GM21360 (cell line): ENCODE measurements at regions not wholly inside any gene's neighbourhood (a gene's known extent, or its start where the extent isn't known, plus 50 kb on each side); places are given as distances from the start of the nearest gene placed in this dataset.
"Not testable (repeated sequence)": the region's sequence is repeated elsewhere in the genome, so short reads cannot be mapped to it uniquely, and the experiment has no call there.

Source experiments
- ATAC-seq: cut with Tn5 transposase; IDR thresholded peaks from one replicate; pipeline ENCODE4 v1.9.1; 2021; ENCODE audit warnings: mild to moderate bottlenecking, moderate library complexity; ENCODE audit not compliant: unreplicated experiment

DNA sequence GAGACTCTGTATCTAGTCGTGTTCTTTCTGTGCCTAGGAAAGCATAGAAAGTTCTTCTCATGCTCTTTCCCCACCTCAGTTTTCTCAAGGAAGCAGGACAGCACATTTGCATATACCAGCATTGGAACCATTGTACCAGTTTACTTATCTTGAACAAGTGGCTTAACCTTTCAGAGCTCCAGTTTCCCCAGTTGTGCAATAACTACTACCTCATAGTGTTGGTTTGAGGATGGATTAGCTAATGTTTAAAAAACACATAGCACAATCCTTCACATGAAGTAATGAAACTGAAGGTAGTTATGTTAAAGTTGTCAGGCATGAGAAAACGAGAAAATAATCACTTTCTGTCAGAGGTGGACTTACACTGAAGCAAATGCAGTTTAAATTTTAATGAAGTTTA is 92.2 kb upstream of the H2AZ1 start:
- no peak for ATAC-seq

DNA sequence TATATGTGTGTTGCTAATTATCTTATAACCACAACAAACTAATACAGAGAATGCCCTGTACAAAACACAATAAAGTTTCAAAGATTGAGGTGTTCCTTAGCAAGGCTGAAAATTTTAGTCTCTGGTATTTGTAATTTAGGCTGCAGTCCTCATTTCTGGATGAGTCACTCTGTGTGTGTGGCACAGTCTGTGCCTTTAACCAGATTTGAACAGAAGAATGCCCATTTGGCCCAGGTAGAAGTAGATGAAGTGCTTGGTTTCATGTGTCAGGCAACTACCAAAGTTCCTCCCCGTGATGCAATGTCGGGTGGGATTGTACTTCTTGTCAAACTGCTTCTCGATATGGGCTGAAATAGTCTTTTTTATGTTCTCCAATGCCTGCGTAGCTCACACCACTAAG is 91.6 kb upstream of the H2AZ1 start:
- no peak for ATAC-seq

DNA sequence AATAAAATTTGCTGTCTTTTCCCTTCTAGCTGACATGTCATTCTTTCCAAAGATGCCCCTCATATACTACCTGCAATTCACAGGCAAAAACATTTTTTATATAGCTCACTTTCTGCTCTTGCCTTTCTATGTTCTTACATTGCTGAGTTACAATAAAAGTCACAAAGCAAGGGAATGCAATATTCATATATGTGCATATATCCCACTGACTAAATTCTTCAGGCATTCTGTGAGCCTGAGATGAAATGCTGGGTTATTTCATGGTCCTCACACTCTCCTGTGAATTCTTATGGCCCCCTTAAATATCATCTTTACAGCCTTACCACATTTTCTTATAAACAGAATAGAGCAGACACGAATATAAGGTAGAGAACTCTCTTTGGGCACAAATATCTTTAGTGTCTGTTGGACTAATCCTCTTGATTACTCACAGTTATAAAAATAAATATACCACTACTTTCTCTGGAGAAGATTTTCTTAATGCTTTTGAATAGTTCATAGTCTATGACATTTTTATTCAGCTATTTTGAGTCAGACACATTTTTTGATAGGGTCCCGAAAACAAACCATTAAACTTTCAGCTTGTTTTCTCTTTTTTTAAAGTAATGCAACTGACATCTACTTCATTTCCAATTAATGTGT is 84.1 kb upstream of the H2AZ1 start:
- no peak for ATAC-seq

DNA sequence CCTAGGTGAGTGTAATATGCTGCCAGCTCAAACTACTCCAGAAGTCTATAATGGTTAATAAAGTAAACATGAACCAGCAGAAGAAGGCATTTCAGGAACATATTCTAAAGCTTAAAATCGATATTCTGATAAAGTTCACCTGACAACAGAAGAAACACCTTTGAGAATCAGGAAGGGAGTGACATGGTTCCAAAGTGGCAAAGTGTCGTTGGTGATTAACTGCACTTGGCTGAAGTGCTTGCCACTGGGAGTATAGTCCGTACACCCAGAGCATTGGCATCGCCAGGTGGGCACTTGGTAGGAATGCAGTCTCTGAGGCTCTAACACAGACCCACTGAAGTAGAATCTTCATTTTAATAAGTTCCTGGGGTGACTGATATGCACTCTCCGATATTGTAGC is 76.0 kb upstream of the H2AZ1 start:
- no peak for ATAC-seq

DNA sequence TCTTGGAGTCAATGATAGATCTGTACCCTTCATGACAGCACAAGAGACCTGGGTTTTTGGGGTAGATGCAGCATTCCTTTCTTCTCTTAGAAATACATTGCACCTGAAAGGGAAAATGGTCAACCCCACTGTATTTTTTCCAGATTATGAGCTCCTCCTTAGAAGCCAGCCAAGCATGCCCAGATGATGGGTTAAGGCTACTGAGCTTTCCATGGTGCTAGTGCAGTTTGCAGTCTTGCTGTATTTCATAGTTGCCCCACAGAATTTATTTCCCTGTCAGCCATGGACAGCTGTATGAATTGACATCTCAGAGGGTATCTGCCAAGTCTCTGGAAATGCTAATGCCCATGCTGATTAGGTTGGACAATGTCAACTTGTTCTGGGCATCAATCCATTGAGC is 73.7 kb upstream of the H2AZ1 start:
- no peak for ATAC-seq

DNA sequence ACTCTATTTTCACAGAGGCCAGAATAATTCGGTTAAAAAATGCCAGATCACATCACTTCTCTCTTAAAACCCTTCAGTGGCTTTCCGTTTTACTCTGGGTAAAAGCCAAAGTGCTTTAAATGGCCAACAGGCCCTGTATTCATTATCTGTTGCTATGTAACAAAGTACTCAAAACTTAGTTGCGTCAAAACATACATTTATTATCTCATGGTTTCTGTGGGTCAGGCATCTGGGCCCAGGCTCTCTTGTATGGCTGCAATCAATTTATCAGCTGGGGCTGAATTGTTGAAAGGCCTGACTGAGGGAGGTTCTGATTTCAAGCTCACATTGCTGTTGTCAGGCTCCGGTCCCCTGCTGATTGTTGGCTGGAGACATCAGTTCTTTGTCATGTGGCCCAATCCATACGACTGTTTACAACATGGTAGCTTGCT is 72.7 kb upstream of the H2AZ1 start:
- no peak for ATAC-seq

DNA sequence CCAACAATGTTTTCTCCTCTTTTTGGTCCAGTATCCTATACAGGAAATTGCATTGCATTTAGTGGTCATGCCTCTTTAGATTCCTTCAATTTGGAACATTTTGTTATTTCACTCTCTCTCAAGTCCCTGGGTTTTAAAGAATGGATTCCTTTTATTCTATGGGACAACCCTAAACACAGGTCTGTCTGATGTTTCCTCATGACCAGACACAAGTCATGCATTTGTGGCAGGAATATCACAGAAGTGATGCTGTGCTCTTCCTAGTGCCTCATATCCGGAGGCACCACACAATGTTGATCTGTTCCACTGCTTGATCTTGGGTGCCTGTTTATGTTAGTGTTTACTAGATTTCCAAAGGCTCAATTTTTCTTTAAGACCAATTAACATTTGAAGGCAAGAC is 69.7 kb upstream of the H2AZ1 start:
- ATAC-seq: no peak

DNA sequence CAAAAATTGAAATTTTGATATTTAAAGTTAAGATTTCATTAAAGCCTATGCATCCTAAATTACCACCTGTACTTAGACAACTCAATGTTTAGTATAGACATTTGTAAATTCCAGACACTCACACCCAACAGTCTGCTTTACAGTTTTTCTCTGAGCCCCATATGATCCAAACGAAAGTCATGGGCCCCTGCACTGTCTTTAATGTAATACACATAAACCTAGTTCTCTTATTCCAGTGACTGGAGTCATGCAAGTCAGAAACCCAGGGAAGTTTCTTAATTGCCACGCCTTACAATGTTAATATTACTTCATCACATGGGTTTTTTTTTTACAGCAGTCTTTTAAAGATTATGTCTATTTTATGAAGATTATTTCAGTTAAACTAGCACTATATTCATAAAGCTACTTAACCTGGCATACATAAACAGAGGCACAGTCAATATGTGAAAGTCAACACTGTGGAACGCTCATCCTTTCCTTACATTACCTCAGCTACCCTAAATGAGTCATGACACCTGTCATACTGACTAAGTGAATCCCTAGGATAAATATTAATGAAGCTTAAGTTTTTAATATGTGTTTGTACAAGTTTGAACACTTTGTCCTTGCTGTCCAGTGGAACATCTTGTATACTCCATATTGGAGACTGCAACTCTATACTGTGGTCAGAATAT is 67.7 kb upstream of the H2AZ1 start:
- peak; percentile 91 for ATAC-seq

DNA sequence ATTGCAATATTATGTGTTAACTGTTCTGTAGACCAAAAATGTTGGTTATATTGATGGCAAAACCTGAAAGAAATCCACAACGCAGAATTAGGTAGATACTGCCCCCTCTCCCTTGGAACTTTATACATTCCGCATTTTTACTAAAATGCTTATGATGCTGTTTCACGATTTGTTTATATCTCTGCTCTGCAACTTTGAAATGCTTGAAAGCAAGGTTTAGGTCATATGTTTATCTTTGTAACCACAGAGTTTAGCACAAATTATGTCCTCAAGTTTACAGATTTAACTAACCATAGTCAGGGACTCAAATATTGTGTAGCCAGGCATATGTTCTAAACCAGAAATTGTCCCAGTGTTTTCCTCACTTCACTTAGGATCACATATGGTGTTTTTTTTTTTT is 66.1 kb upstream of the H2AZ1 start:
- ATAC-seq: no peak

DNA sequence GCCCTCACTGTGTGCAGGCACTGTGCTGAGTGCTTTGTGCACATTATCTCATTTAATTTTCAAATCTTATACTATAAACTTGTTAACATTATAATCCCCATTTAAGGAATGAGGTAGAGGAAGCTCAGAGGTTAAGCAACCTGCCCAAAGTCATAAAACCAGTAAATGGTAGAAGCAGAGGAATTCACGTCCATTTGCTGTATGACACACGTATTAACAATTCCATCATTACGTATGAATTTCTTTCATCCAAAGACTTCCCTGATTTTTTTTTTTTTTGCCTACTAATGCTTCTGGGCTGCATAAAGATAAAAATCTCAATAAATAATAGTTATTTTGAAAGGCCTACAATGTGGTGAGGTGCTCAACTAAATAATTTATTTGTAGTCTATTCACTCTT is 64.5 kb upstream of the H2AZ1 start:
- ATAC-seq: no peak

DNA sequence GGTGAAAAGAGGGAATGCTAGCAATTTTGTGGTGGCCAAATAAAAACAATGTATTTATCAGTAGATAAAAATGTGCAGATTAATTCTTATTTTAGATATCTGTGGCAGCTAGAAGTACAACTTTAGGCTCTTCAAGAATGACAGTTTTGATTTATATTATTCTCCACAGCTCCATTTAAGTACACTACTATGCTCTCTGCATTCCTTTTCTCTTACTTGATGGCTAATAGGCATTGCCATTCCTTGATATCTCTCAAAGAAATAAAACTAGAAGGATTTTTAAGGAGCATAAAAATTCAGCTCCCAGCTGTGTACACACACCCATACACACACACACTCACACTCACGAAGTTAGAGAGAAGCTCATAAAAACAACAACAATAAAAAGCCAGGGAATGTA is 59.4 kb upstream of the H2AZ1 start:
- ATAC-seq: no peak

DNA sequence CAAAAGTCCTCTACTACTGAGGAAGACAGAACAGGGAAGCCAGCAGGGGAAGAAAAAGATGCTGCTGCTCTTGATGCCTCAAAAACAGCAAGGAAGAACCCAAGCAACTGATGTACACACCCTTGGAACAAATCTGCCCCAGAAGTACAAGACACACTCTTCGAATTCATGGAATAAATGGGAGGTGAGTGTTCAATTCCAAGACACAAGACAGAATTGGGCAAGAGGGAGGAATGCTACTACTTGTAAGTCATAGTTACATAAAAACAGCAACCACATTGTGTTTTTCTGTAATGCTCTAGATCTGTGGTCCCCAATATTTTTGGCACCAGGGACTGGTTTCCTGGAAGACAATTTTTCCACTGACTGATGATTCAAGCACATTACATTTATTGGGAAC is 58.0 kb upstream of the H2AZ1 start:
- ATAC-seq: no peak

DNA sequence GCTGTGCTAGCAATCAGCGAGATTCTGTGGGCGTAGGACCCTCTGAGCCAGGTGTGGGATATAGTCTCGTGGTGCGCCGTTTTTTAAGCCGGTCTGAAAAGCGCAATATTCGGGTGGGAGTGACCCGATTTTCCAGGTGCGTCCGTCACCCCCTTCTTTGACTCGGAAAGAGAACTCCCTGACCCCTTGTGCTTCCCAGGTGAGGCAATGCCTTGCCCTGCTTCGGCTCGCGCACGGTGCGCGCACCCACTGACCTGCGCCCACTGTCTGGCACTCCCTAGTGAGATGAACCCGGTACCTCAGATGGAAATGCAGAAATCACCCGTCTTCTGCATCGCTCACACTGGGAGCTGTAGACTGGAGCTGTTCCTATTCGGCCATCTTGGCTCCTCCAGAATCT is 56.1 kb upstream of the H2AZ1 start:
- ATAC-seq: not testable (repeated sequence)
